ENCODE measurements at regions not wholly inside any gene's neighbourhood (a gene's known extent, or its start where the extent isn't known, plus 50 kb on each side); places are given as distances from the start of the nearest gene placed in this dataset.

DNA sequence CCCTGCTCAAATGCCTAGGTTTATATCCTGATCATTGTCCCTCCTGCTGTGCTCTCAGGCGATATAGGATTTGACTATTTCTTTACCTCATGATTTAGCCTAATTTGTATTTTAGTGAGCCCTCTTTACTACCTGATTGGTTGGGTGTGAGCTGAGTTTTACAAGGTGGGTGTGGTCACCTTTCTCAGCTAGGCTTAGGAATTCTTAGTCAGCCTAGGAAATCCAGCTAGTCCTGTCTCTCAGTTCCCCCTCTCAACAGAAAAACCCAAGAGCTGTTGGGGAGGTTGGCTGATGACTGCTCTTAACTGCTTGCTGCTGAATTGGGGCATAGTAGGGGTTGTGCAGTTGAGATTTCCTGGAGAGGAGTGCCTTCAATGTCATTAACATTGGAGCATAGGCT is 100.5 kb upstream of the AADAT start:
- TF ChIP-seq, protein P1, sequence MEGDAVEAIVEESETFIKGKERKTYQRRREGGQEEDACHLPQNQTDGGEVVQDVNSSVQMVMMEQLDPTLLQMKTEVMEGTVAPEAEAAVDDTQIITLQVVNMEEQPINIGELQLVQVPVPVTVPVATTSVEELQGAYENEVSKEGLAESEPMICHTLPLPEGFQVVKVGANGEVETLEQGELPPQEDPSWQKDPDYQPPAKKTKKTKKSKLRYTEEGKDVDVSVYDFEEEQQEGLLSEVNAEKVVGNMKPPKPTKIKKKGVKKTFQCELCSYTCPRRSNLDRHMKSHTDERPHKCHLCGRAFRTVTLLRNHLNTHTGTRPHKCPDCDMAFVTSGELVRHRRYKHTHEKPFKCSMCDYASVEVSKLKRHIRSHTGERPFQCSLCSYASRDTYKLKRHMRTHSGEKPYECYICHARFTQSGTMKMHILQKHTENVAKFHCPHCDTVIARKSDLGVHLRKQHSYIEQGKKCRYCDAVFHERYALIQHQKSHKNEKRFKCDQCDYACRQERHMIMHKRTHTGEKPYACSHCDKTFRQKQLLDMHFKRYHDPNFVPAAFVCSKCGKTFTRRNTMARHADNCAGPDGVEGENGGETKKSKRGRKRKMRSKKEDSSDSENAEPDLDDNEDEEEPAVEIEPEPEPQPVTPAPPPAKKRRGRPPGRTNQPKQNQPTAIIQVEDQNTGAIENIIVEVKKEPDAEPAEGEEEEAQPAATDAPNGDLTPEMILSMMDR (IDR thresholded peaks at IDR 0.05) = no peak
- no peak for TF ChIP-seq POLR2A (IDR thresholded peaks at IDR 0.05)
- TF ChIP-seq POLR2AphosphoS5 (IDR thresholded peaks at IDR 0.05) = no peak

Measured in breast epithelium (tissue), 3 donors.